Osteoblast (primary cell): ENCODE measurements at regions not wholly inside any gene's neighbourhood (a gene's known extent, or its start where the extent isn't known, plus 50 kb on each side); places are given as distances from the start of the nearest gene placed in this dataset.

ENCODE experiments used
- DNase-seq: peaks from one replicate; pipeline ENCODE4 v3.0.0; 2011; ENCODE audit warnings: low spot score, mixed read lengths; ENCODE audit not compliant: insufficient read length; ENCODE audit errors: missing footprints
- H2AFZ ChIP-seq: 2 replicates; pipeline ENCODE4 v1.6.0; 2011; ENCODE audit warnings: mild to moderate bottlenecking, low read length
- H3K27ac ChIP-seq: 2 replicates; pipeline ENCODE4 v1.5.1; 2011; ENCODE audit warnings: mild to moderate bottlenecking, low read depth, low read length, moderate library complexity
- H3K27me3 ChIP-seq: 2 replicates; pipeline ENCODE4 v1.6.0; 2012; ENCODE audit warnings: mild to moderate bottlenecking, control low read depth, inconsistent platforms, low read length, moderate library complexity; ENCODE audit not compliant: insufficient read depth
- H3K36me3 ChIP-seq: 2 replicates; pipeline ENCODE4 v1.5.1; 2011; ENCODE audit warnings: mild to moderate bottlenecking, low read length, control low read depth, moderate library complexity; ENCODE audit not compliant: insufficient read depth
- H3K4me1 ChIP-seq: 2 replicates; pipeline ENCODE4 v1.5.1; 2011; ENCODE audit warnings: mild to moderate bottlenecking, low read length, control low read depth, moderate library complexity; ENCODE audit not compliant: insufficient read depth
- H3K4me2 ChIP-seq: 2 replicates; pipeline ENCODE4 v1.6.0; 2011; ENCODE audit warnings: mild to moderate bottlenecking, low read length; ENCODE audit not compliant: insufficient read depth
- H3K4me3 ChIP-seq: fragments of 200-600 bp; sonication (generic); 3 replicates; pipeline ENCODE4 v1.5.1; 2012; ENCODE audit warnings: mild to moderate bottlenecking, low read length, inconsistent platforms; ENCODE audit not compliant: insufficient read depth
- H3K79me2 ChIP-seq: 2 replicates; pipeline ENCODE4 v1.6.0; 2012; ENCODE audit warnings: mild to moderate bottlenecking, low read length, control low read depth, inconsistent platforms; ENCODE audit not compliant: insufficient read depth
- H3K9me3 ChIP-seq: 2 replicates; pipeline ENCODE4 v1.5.1; 2011; ENCODE audit warnings: low read depth, low read length, control low read depth
- H4K20me1 ChIP-seq: 2 replicates; pipeline ENCODE4 v1.6.0; 2012; ENCODE audit warnings: mild to moderate bottlenecking, low read length, control low read depth; ENCODE audit not compliant: insufficient read depth
- TF ChIP-seq, protein P1 (sequence below): IDR thresholded peaks from 2 replicates; pipeline ENCODE4 v1.5.1; 2011; ENCODE audit warnings: mild to moderate bottlenecking, low read depth, low read length, moderate library complexity; ENCODE audit errors: extremely low read depth

DNA sequence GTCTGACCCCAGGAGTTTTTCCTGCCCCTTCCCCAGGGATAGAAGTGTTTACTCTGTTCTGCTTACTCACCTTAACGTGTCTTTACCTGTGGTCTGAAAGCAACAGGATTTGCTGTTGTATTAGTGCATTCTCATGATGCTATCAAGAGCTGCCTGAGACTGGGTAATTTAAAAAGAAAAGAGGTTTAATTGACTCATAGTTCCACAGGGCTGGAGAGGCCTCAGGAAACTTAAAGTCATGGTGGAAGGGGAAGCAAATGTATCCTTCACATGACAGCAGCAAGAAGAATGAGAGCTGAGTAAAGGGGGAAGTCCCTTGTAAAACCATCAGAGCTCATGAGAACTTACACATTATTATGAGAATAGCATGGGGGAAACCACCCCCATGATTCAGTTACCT lies 240.4 kb downstream of the SNAPC1 start:
- Histone ChIP-seq H2AFZ (no peak overlapping the region), H3K36me3 (no peaks in the 10 kb centered on the region), H3K27me3 (no peaks in the 10 kb centered on the region), H3K9me3 (no peaks in the 10 kb centered on the region), H4K20me1 (no peaks in the 10 kb centered on the region), H3K79me2 (no peaks in the 10 kb centered on the region), H3K4me2 (no peak overlapping the region), H3K27ac (no peak overlapping the region), H3K4me1 (no peaks in the 10 kb centered on the region), H3K4me3 (no peak overlapping the region)
- no peak for DNase-seq
- TF ChIP-seq, protein P1, sequence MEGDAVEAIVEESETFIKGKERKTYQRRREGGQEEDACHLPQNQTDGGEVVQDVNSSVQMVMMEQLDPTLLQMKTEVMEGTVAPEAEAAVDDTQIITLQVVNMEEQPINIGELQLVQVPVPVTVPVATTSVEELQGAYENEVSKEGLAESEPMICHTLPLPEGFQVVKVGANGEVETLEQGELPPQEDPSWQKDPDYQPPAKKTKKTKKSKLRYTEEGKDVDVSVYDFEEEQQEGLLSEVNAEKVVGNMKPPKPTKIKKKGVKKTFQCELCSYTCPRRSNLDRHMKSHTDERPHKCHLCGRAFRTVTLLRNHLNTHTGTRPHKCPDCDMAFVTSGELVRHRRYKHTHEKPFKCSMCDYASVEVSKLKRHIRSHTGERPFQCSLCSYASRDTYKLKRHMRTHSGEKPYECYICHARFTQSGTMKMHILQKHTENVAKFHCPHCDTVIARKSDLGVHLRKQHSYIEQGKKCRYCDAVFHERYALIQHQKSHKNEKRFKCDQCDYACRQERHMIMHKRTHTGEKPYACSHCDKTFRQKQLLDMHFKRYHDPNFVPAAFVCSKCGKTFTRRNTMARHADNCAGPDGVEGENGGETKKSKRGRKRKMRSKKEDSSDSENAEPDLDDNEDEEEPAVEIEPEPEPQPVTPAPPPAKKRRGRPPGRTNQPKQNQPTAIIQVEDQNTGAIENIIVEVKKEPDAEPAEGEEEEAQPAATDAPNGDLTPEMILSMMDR: no peak

DNA sequence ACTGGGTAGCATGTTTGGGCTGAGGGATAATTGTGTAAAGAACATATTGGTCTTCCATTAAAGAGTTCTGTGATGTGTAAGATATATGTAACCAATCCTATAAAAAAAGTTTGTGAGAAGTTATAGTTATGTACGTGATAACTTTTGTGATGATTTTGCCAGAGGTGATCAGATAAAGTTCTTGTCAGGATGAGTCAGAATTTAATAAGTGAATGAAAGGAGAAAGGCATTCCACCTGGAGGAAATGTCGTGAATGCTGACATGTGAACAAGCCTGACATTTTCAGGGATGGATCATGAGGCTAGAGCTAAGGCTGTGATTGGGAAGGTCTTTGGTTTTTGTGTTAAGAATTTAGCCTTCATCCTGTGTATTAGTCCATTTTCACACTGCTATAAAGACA lies 241.5 kb downstream of the SNAPC1 start:
- DNase-seq: no peak
- H3K79me2 ChIP-seq: no peaks in the 10 kb centered on the region
- no peak overlapping the region for H3K4me3 ChIP-seq
- TF ChIP-seq, protein P1: no peak
- H3K4me2 ChIP-seq: no peak overlapping the region
- H4K20me1 ChIP-seq: no peaks in the 10 kb centered on the region
- H2AFZ ChIP-seq: no peak overlapping the region
- no peak overlapping the region for H3K27ac ChIP-seq
- no peaks in the 10 kb centered on the region for H3K36me3 ChIP-seq
- no peaks in the 10 kb centered on the region for H3K9me3 ChIP-seq
- no peaks in the 10 kb centered on the region for H3K27me3 ChIP-seq
- no peaks in the 10 kb centered on the region for H3K4me1 ChIP-seq

DNA sequence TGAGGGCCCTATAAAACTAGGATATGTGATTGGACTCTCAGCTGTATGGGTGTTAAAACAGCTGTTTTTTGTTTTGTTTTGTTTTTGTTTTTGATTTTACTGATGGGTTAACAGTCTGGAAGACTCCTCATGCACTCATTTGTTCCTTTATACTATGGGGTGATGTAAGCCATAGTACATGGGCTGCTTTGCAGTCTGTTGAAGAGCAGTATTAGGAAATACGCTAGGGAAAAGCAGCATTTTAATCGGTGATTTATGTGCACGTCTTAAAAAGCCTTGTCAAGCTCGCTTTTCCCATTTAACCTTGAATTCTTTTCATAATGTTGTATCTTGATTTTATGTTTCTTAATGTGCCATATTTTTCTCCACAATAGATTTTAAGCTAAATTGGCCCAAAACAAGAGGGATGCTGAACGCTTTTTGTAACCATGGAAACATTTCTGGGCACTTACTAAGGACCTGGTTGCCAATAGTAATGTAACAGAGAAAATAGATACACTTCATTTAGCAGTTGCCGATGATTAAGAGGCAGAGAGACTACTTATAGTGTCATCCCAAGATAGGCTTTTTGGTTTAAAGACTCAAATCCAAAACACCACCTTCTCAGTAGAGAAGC lies 244.0 kb downstream of the SNAPC1 start:
- no peaks in the 10 kb centered on the region for H3K9me3 ChIP-seq
- no peak overlapping the region for H2AFZ ChIP-seq
- H3K27ac ChIP-seq: no peak overlapping the region
- no peak for DNase-seq
- H3K4me3 ChIP-seq: no peak overlapping the region
- H3K79me2 ChIP-seq: no peaks in the 10 kb centered on the region
- H3K36me3 ChIP-seq: no peaks in the 10 kb centered on the region
- no peak overlapping the region for H3K4me2 ChIP-seq
- no peaks in the 10 kb centered on the region for H3K4me1 ChIP-seq
- H4K20me1 ChIP-seq: no peaks in the 10 kb centered on the region
- H3K27me3 ChIP-seq: no peaks in the 10 kb centered on the region
- TF ChIP-seq, protein P1: no peak

DNA sequence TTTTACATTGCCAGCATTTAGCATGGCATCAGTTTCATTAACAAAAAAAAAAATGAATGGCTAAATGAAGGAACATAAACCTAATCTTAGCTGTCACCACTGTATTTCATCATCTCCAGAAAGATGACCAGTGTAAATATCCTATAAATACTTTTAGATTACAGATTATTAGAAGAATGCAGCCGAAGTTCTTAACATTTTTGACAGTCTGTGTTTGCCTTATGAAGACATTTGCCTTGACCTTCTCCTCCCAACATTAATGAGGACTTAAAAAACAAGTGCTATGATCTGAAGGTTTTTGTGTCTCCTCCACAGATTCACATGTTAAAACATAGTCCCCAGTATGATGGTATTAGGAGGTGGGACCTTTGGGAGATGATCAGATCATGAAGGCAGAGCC lies 253.0 kb downstream of the SNAPC1 start:
- Histone ChIP-seq H3K9me3 (no peaks in the 10 kb centered on the region), H3K4me3 (no peak overlapping the region), H3K79me2 (no peaks in the 10 kb centered on the region), H3K4me2 (no peak overlapping the region), H3K36me3 (no peaks in the 10 kb centered on the region), H3K27ac (no peak overlapping the region), H4K20me1 (no peaks in the 10 kb centered on the region), H2AFZ (no peak overlapping the region), H3K4me1 (no peaks in the 10 kb centered on the region), H3K27me3 (no peaks in the 10 kb centered on the region)
- no peak for DNase-seq
- TF ChIP-seq, protein P1: no peak
